Ammon's horn (tissue), 1 donor: ENCODE measurements at regions not wholly inside any gene's neighbourhood (a gene's known extent, or its start where the extent isn't known, plus 50 kb on each side); places are given as distances from the start of the nearest gene placed in this dataset.

Experiments used
- DNase-seq: peaks from one replicate; pipeline ENCODE4 v3.0.0-alpha.2; 2016; ENCODE audit warnings: low spot score

- no peak for DNase-seq
Measured at GRCh38 chr7:33813331-33813730, 92.0 kb upstream of the BMPER start.

GRCh38 chr7:33814400-33814799, 90.9 kb upstream of the BMPER start:
- no peak for DNase-seq

GRCh38 chr7:33814936-33815335, 90.4 kb upstream of the BMPER start:
- no peak for DNase-seq

GRCh38 chr7:33815336-33815735, 90.0 kb upstream of the BMPER start:
- no peak for DNase-seq

- DNase-seq, result no peak
Measured at GRCh38 chr7:33816106-33816505, 89.2 kb upstream of the BMPER start.

- DNase-seq, result no peak
Measured at GRCh38 chr7:33819658-33820057, 85.7 kb upstream of the BMPER start.

- DNase-seq, result no peak
Measured at GRCh38 chr7:33820206-33820605, 85.1 kb upstream of the BMPER start.

- no peak for DNase-seq
Measured at GRCh38 chr7:33821970-33822369, 83.4 kb upstream of the BMPER start.

GRCh38 chr7:33823913-33824312, 81.4 kb upstream of the BMPER start:
- DNase-seq, result no peak

- no peak for DNase-seq
Measured at GRCh38 chr7:33824911-33825459, 80.4 kb upstream of the BMPER start.

- DNase-seq, result no peak
Measured at GRCh38 chr7:33825644-33826043, 79.7 kb upstream of the BMPER start.

GRCh38 chr7:33829536-33829935, 75.8 kb upstream of the BMPER start:
- no peak for DNase-seq

- no peak for DNase-seq
Measured at GRCh38 chr7:33831389-33832141, 73.8 kb upstream of the BMPER start.

- DNase-seq, result no peak
Measured at GRCh38 chr7:33832271-33832721, 73.0 kb upstream of the BMPER start.

- DNase-seq, result no peak
Measured at GRCh38 chr7:33836797-33837355, 68.5 kb upstream of the BMPER start.

- no peak for DNase-seq
Measured at GRCh38 chr7:33837356-33837851, 67.9 kb upstream of the BMPER start.

- DNase-seq, result no peak
Measured at GRCh38 chr7:33841031-33841430, 64.3 kb upstream of the BMPER start.

GRCh38 chr7:33841705-33842129, 63.6 kb upstream of the BMPER start:
- peak; percentile 42 for DNase-seq

GRCh38 chr7:33842150-33842549, 63.2 kb upstream of the BMPER start:
- no peak for DNase-seq

GRCh38 chr7:33845991-33846509, 59.3 kb upstream of the BMPER start:
- no peak for DNase-seq

GRCh38 chr7:33849004-33849403, 56.3 kb upstream of the BMPER start:
- no peak for DNase-seq

GRCh38 chr7:33849971-33850559, 55.3 kb upstream of the BMPER start:
- DNase-seq, result no peak

GRCh38 chr7:33850768-33851167, 54.6 kb upstream of the BMPER start:
- DNase-seq, result no peak
